Thyroid gland (tissue), 4 donors: ENCODE measurements at regions not wholly inside any gene's neighbourhood (a gene's known extent, or its start where the extent isn't known, plus 50 kb on each side); places are given as distances from the start of the nearest gene placed in this dataset.

Experiments used
- CTCF ChIP-seq, 6 experiments: fragments of 200-600 bp in 3 of 6; fragments of 450-650 bp in 3 of 6; sonication (generic) in 3 of 6; IDR thresholded peaks; one replicate each; pipeline ENCODE4 v1.5.1; 2016 to 2019; ENCODE audit warnings: antibody characterized with exemption in 6 of 6, mild to moderate bottlenecking in 2 of 6, inconsistent platforms in 1 of 6, moderate library complexity in 1 of 6
- POLR2A ChIP-seq, 2 donors: fragments of 450-650 bp; IDR thresholded peaks; one replicate each; pipeline ENCODE4 v1.6.1; 2017; ENCODE audit warnings: antibody characterized with exemption in 2 of 2, mild to moderate bottlenecking in 2 of 2, moderate library complexity in 1 of 2

- TF ChIP-seq CTCF (IDR thresholded peaks at IDR 0.05) (no peak), POLR2A (IDR thresholded peaks at IDR 0.05) (no peak)
These were observed 115.6 kb downstream of the EOMES start for GRCh38 chr3:27606537-27606936.
